A673 (cell line): ENCODE measurements at regions not wholly inside any gene's neighbourhood (a gene's known extent, or its start where the extent isn't known, plus 50 kb on each side); places are given as distances from the start of the nearest gene placed in this dataset.

Experiments
- EZH2 ChIP-seq: fragments of 200-600 bp; sonication (generic); IDR thresholded peaks from 2 replicates; pipeline ENCODE4 v1.6.1; 2017; ENCODE audit warnings: borderline replicate concordance, low read depth, mild to moderate bottlenecking, mixed read lengths, antibody characterized with exemption, low read length; ENCODE audit not compliant: poor library complexity, severe bottlenecking
- TF ChIP-seq, protein P1 (sequence below): fragments of 300-800, 200-600 bp; sonication (generic); conservative IDR thresholded peaks from 2 replicates; pipeline ENCODE4 v1.5.1; 2017; ENCODE audit warnings: low read depth, mild to moderate bottlenecking, antibody characterized with exemption, low read length, moderate library complexity, mixed read lengths

DNA sequence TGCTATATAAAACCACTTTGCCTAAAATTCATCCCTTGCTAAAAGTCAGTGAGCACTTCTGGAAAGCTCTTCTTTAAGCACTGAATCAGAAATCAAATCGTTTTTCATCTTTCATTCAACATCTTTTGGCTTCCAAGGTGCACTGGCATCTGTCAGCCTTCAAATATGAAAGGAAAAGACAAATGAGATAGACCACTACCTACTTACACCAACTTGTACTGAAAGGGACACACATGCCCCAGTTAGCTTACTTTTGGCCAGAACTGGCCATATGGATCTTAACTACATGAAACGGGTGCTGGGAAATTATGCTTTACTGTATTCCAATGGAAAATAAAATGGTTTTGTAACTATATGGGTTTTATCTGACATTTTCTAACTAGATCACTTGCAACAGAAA is 332.0 kb upstream of the ARPP21 start:
- TF ChIP-seq, protein P1, sequence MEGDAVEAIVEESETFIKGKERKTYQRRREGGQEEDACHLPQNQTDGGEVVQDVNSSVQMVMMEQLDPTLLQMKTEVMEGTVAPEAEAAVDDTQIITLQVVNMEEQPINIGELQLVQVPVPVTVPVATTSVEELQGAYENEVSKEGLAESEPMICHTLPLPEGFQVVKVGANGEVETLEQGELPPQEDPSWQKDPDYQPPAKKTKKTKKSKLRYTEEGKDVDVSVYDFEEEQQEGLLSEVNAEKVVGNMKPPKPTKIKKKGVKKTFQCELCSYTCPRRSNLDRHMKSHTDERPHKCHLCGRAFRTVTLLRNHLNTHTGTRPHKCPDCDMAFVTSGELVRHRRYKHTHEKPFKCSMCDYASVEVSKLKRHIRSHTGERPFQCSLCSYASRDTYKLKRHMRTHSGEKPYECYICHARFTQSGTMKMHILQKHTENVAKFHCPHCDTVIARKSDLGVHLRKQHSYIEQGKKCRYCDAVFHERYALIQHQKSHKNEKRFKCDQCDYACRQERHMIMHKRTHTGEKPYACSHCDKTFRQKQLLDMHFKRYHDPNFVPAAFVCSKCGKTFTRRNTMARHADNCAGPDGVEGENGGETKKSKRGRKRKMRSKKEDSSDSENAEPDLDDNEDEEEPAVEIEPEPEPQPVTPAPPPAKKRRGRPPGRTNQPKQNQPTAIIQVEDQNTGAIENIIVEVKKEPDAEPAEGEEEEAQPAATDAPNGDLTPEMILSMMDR = no peak
- TF ChIP-seq EZH2 = no peak
